GM12878 (cell line): ENCODE measurements at regions not wholly inside any gene's neighbourhood (a gene's known extent, or its start where the extent isn't known, plus 50 kb on each side); places are given as distances from the start of the nearest gene placed in this dataset.

Experiments
- BCLAF1 ChIP-seq: fragments of 450-650 bp; IDR thresholded peaks from 2 replicates; pipeline ENCODE4 v1.6.1; 2017; ENCODE audit warnings: antibody characterized with exemption, mild to moderate bottlenecking, moderate library complexity
- EP300 ChIP-seq, 2 experiments: fragments of 150-350 bp in 1 of 2; IDR thresholded peaks; 2 replicates each; pipeline ENCODE4 v1.6.1; 2011 to 2012; ENCODE audit warnings: low read depth in 2 of 2, low read length in 2 of 2, borderline replicate concordance in 1 of 2, improper control_type of control experiment in 1 of 2, inconsistent platforms in 1 of 2; ENCODE audit not compliant: control insufficient read depth in 1 of 2
- HDAC2 ChIP-seq: fragments of 200-600 bp; sonication (generic); IDR thresholded peaks from 2 replicates; pipeline ENCODE4 v1.6.1; 2017
- HDGF ChIP-seq: fragments of 450-650 bp; IDR thresholded peaks from 2 replicates; pipeline ENCODE4 v1.6.1; 2016; ENCODE audit warnings: antibody characterized with exemption
- MXI1 ChIP-seq: fragments of 150-350 bp; IDR thresholded peaks from 2 replicates; pipeline ENCODE4 v1.6.1; 2011; ENCODE audit warnings: low read depth, mild to moderate bottlenecking, inconsistent platforms, low read length, improper control_type of control experiment
- POLR2A ChIP-seq: IDR thresholded peaks from 2 replicates; pipeline ENCODE4 v1.6.1; 2011; ENCODE audit warnings: low read depth, mild to moderate bottlenecking, low read length
- RAD21 ChIP-seq: IDR thresholded peaks from 2 replicates; pipeline ENCODE4 v1.6.1; 2011; ENCODE audit warnings: mild to moderate bottlenecking, low read depth, low read length, moderate library complexity; ENCODE audit not compliant: insufficient read depth
- SMC3 ChIP-seq: IDR thresholded peaks from 2 replicates; pipeline ENCODE4 v1.6.1; 2011; ENCODE audit warnings: low read length, improper control_type of control experiment, borderline replicate concordance
- TARDBP ChIP-seq: IDR thresholded peaks from 2 replicates; pipeline ENCODE4 v1.6.1; 2016; ENCODE audit warnings: borderline replicate concordance
- TF ChIP-seq, protein P1 (sequence below), 3 experiments: IDR thresholded peaks in 2 of 3; conservative IDR thresholded peaks in 1 of 3; 2 replicates each; pipeline ENCODE4 v1.5.1; 2011; ENCODE audit warnings: low read depth in 3 of 3, low read length in 3 of 3, mild to moderate bottlenecking in 3 of 3, control low read depth in 2 of 3, moderate library complexity in 2 of 3, inconsistent platforms in 1 of 3, mixed read lengths in 1 of 3; ENCODE audit not compliant: control insufficient read depth in 2 of 3, insufficient read depth in 1 of 3; ENCODE audit errors: extremely low read depth in 1 of 3

GRCh38 chr14:60590991-60591414 lies 58.3 kb downstream of the SIX1 start:
- TF ChIP-seq TARDBP (no peak), MXI1 (no peak), BCLAF1 (no peak), SMC3 (no peak), HDAC2 (no peak), HDGF (no peak), POLR2A (no peak), EP300 (IDR thresholded peaks at IDR 0.05; ENCODE audit: borderline replicate concordance in 1 of 2, control insufficient read depth in 1 of 2, low read depth in 2 of 2, low read length in 2 of 2) (no peak), RAD21 (no peak)
- TF ChIP-seq, protein P1, sequence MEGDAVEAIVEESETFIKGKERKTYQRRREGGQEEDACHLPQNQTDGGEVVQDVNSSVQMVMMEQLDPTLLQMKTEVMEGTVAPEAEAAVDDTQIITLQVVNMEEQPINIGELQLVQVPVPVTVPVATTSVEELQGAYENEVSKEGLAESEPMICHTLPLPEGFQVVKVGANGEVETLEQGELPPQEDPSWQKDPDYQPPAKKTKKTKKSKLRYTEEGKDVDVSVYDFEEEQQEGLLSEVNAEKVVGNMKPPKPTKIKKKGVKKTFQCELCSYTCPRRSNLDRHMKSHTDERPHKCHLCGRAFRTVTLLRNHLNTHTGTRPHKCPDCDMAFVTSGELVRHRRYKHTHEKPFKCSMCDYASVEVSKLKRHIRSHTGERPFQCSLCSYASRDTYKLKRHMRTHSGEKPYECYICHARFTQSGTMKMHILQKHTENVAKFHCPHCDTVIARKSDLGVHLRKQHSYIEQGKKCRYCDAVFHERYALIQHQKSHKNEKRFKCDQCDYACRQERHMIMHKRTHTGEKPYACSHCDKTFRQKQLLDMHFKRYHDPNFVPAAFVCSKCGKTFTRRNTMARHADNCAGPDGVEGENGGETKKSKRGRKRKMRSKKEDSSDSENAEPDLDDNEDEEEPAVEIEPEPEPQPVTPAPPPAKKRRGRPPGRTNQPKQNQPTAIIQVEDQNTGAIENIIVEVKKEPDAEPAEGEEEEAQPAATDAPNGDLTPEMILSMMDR (IDR thresholded peaks at IDR 0.05 in 2 of 3, conservative IDR thresholded peaks at IDR 0.05 in 1 of 3; ENCODE audit: control insufficient read depth in 2 of 3, extremely low read depth in 1 of 3, insufficient read depth in 1 of 3, low read depth in 3 of 3, low read length in 3 of 3): no peak
